Gastrocnemius medialis (tissue), 4 donors: ENCODE measurements at regions not wholly inside any gene's neighbourhood (a gene's known extent, or its start where the extent isn't known, plus 50 kb on each side); places are given as distances from the start of the nearest gene placed in this dataset.

ENCODE experiments used
- ATAC-seq, 2 donors: fragments of 150-250 bp; one replicate each; pipeline ENCODE4 v1.9.1; 2016
- DNase-seq, 2 donors: peaks; one replicate each; pipeline ENCODE4 v3.0.0-alpha.2; 2019
- H3K27ac ChIP-seq, 4 donors: fragments of 200-600 bp; sonication (generic); 1 replicate in 1 of 4; 2 replicates in 3 of 4; pipeline ENCODE4 v1.5.1; 2016 to 2018; ENCODE audit warnings: mild to moderate bottlenecking in 2 of 4, moderate library complexity in 1 of 4
- H3K27me3 ChIP-seq, 3 donors: fragments of 200-600 bp; sonication (generic) in 2 of 3; 1 replicate in 1 of 3; 2 replicates in 2 of 3; pipeline versions ENCODE4 v1.5.1 to v1.6.0; 2016 to 2019; ENCODE audit warnings: mild to moderate bottlenecking in 1 of 3, moderate library complexity in 1 of 3
- H3K36me3 ChIP-seq, 2 donors: fragments of 200-600 bp; sonication (generic) in 1 of 2; one replicate each; pipeline ENCODE4 v1.5.1; 2017 to 2018
- H3K4me1 ChIP-seq, 2 donors: fragments of 200-600 bp; sonication (generic) in 1 of 2; one replicate each; pipeline ENCODE4 v1.5.1; 2016 to 2017; ENCODE audit warnings: mild to moderate bottlenecking in 2 of 2
- H3K4me3 ChIP-seq, 4 donors: fragments of 200-600 bp; sonication (generic) in 3 of 4; 1 replicate in 1 of 4; 2 replicates in 3 of 4; pipeline ENCODE4 v1.5.1; 2016 to 2019; ENCODE audit warnings: mild to moderate bottlenecking in 2 of 4
- H3K9me3 ChIP-seq, 3 donors: fragments of 200-600 bp; sonication (generic) in 2 of 3; 1 replicate in 1 of 3; 2 replicates in 2 of 3; pipeline ENCODE4 v1.5.1; 2016 to 2019
- POLR2A ChIP-seq, 2 donors: fragments of 450-650 bp; IDR thresholded peaks; one replicate each; pipeline ENCODE4 v1.6.1; 2017; ENCODE audit warnings: antibody characterized with exemption in 2 of 2, mild to moderate bottlenecking in 2 of 2, moderate library complexity in 2 of 2
- in situ Hi-C, 4 donors: fragments of 200-750 bp; cut with MboI; loops; one replicate each; pipeline versions ENCODE4 v1.15.0 to v1.8.0; 2017; ENCODE audit warnings: low sequenced_read_pairs in 4 of 4
- intact Hi-C: fragments of 100-400 bp; cut with DNase I; formaldehyde crosslinking; loops from one replicate; pipeline ENCODE4 v1.15.1; 2023; ENCODE audit warnings: low total_unique reads
- TF ChIP-seq, protein P1 (sequence below), 5 experiments: fragments of 450-650 bp in 3 of 5; fragments of 200-600 bp in 2 of 5; sonication (generic) in 2 of 5; IDR thresholded peaks in 4 of 5; conservative IDR thresholded peaks in 1 of 5; 1 replicate in 4 of 5; 2 replicates in 1 of 5; pipeline ENCODE4 v1.5.1; 2016 to 2019; ENCODE audit warnings: antibody characterized with exemption in 5 of 5, mild to moderate bottlenecking in 3 of 5, moderate library complexity in 3 of 5

DNA sequence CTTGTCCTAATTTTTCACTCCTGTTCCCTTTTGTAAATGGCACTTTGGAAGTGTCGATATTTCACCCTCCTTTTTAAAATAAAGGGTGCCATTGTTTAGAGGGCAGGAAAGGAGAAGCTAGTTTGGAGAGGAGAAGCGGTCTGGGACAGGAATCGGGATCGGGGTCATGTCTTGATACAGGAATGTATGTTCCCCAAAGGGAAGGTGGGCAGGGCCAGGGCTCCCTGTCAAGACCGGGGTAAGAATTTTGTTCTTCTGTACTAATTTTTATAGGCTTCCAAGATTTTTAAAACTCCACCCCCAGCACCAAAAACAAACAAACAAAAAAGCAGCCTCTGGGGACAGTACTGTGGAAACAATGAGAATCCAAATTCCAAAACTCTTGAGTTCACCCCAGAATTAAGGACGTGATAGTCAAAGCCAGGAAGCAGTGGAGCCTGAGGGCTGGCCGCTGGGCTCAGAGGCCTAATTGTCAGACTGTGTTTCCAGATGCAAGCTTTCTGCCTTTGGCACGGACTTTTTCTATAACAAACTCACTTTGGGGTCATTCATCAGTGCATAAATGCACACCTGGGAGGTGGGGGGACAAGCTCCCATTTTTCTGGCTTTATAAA, 250.4 kb upstream of the SIX2 start:
- DNase-seq: no peak
- ATAC-seq: no peak

DNA sequence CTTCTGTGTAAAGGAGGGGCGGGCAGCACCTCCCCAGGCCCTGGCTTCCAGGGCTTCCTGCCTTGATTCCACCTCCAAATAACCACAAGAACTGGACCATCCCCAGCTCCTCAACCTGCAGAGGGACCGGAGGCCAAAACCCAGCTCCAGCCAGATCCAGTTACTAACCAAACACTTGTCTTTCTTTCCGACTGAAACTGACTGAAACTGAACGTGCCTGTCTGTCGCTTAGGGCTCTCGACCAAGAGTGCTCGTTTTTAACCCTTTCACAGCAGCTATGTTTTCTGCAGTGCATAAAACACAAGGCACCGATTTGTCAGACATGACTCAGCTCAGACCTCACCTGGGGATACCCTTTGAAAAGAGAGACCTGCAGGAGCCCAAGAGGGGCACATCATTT, 249.9 kb upstream of the SIX2 start:
- no peak overlapping the region for H3K4me3 ChIP-seq
- peak overlapping the region in 2 of 4 donors; percentile 29 to 52 for H3K27ac ChIP-seq
- ATAC-seq: no peak
- no peaks in the 10 kb centered on the region for H3K27me3 ChIP-seq
- H3K4me1 ChIP-seq: peaks cover 39 to 46% of the 10 kb centered on the region in 2 donors
- in situ Hi-C loops: no loop called here
- TF ChIP-seq, protein P1, sequence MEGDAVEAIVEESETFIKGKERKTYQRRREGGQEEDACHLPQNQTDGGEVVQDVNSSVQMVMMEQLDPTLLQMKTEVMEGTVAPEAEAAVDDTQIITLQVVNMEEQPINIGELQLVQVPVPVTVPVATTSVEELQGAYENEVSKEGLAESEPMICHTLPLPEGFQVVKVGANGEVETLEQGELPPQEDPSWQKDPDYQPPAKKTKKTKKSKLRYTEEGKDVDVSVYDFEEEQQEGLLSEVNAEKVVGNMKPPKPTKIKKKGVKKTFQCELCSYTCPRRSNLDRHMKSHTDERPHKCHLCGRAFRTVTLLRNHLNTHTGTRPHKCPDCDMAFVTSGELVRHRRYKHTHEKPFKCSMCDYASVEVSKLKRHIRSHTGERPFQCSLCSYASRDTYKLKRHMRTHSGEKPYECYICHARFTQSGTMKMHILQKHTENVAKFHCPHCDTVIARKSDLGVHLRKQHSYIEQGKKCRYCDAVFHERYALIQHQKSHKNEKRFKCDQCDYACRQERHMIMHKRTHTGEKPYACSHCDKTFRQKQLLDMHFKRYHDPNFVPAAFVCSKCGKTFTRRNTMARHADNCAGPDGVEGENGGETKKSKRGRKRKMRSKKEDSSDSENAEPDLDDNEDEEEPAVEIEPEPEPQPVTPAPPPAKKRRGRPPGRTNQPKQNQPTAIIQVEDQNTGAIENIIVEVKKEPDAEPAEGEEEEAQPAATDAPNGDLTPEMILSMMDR (IDR thresholded peaks at IDR 0.05 in 4 of 5, conservative IDR thresholded peaks at IDR 0.05 in 1 of 5): no peak
- no peak for TF ChIP-seq POLR2A (IDR thresholded peaks at IDR 0.05)
- H3K9me3 ChIP-seq: no peaks in the 10 kb centered on the region
- intact Hi-C loops: no loop called here
- no peaks in the 10 kb centered on the region for H3K36me3 ChIP-seq
- no peak for DNase-seq

More for the DNA sequence above, 250.4 kb upstream of the SIX2 start:
- no peaks in the 10 kb centered on the region for H3K9me3 ChIP-seq
- in situ Hi-C loops (no loop called here), intact Hi-C loops (no loop called here)
- H3K4me3 ChIP-seq: no peak overlapping the region
- no peaks in the 10 kb centered on the region for H3K27me3 ChIP-seq
- TF ChIP-seq POLR2A (IDR thresholded peaks at IDR 0.05): no peak
- TF ChIP-seq, protein P1 (IDR thresholded peaks at IDR 0.05 in 4 of 5, conservative IDR thresholded peaks at IDR 0.05 in 1 of 5): no peak
- H3K36me3 ChIP-seq: no peaks in the 10 kb centered on the region
- peak overlapping the region in 2 of 4 donors; percentile 29 to 52 for H3K27ac ChIP-seq
- peaks cover 39 to 46% of the 10 kb centered on the region in 2 donors for H3K4me1 ChIP-seq

DNA sequence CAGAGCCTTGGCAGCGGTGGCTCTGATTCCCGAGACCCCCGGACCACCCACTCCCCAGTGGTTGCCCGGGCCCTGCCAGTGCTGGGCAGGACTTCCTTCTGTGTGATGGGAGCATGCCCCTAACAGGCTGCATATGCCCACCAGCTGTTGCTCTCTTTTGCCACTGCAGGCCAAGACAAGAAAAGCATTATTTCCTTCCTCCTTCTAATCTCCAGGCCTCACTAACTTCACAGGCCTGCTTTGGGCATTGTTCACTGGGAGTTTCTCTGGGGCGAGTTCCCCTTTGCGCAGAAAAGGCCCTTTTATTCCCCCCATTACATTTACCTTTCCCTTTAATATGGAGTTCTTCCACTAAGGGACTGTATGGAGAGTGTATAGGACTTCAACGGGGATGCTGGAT, 249.1 kb upstream of the SIX2 start:
- Histone ChIP-seq H3K27me3 (no peaks in the 10 kb centered on the region), H3K9me3 (no peaks in the 10 kb centered on the region), H3K27ac (no peak overlapping the region), H3K36me3 (no peaks in the 10 kb centered on the region), H3K4me1 (peaks cover 39 to 46% of the 10 kb centered on the region in 2 donors), H3K4me3 (no peak overlapping the region)
- intact Hi-C loops: no loop called here
- DNase-seq (no peak), ATAC-seq (no peak)
- in situ Hi-C loops: no loop called here
- TF ChIP-seq POLR2A (IDR thresholded peaks at IDR 0.05): no peak

DNA sequence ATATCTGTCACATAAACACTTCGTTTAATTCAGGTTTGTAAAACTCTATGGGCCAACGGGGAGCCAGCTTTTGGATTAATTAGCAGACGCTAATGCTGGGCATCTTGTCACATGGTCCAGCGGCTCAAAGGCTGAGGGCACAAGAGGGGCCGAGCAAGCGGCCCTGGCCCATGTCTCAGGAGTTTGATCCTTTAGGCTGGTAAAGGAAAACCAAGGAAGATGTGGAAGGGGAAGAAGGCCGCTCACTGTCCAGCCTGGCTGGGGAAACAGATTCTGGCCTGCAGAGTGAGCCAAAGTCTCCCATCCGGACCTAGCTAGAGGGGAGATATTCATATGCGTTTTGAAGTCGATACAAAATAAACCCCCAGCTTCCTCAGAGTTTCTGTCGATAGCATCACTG, 248.6 kb upstream of the SIX2 start:
- Histone ChIP-seq H3K4me1 (peaks cover 39 to 46% of the 10 kb centered on the region in 2 donors), H3K27ac (no peak overlapping the region), H3K36me3 (no peaks in the 10 kb centered on the region), H3K9me3 (no peaks in the 10 kb centered on the region), H3K27me3 (no peaks in the 10 kb centered on the region), H3K4me3 (no peak overlapping the region)
- intact Hi-C loops (loop anchor here (2.0 kb wide), 1 partner anchor 19 kb away; no protein-coding TSS in a partner anchor), in situ Hi-C loops (no loop called here)
- no peak for TF ChIP-seq POLR2A (IDR thresholded peaks at IDR 0.05)
- TF ChIP-seq, protein P1 (IDR thresholded peaks at IDR 0.05 in 4 of 5, conservative IDR thresholded peaks at IDR 0.05 in 1 of 5): no peak
- DNase-seq (no peak), ATAC-seq (no peak)

DNA sequence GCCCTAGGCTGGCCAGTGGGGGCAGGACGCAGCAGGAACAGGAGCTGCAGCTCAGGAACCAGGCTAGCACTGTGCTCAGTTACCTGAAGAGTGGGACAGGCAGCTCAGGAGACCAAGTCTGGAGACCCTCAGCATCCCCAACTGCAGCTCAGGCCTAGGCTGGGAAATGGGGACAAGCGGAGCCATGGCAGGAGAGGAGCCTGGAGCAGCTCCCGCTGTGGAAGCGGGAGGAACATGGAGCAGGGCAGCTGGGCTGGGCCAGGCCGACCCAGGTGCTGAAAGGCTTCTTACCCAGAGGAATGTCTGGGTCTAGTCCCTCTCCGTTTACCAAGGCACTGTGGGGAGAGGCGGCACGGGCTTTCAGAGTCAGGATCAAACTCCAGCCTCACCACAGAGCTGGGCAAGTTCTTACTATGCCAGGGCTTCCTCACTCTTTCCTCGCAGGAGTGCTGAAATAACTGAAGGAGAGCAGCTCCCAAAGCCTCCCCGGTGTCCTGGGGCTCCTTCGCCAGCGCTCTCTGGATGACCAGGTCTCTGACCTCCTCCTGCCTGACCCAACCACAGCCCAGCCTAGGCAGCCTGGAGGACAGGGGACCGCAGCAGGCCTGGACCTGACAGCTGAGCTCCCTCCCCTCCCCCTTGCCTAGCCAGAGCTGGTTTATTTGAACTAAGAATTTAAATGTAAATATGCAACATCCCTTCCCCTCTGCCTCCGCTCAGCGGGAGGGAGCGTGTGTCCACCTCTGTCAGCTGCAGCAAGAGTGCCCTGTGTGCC, 247.8 kb upstream of the SIX2 start:
- in situ Hi-C loops (no loop called here), intact Hi-C loops (loop anchor here (2.0 kb wide), 1 partner anchor 18 kb away; no protein-coding TSS in a partner anchor)
- no peaks in the 10 kb centered on the region for H3K27me3 ChIP-seq
- peak overlapping the region; percentile 49 to 77 (median 70) for H3K27ac ChIP-seq
- ATAC-seq (peak in 1 of 2 donors; percentile 5), DNase-seq (no peak)
- no peak overlapping the region for H3K4me3 ChIP-seq
- no peaks in the 10 kb centered on the region for H3K36me3 ChIP-seq
- H3K4me1 ChIP-seq: peaks cover 39 to 46% of the 10 kb centered on the region in 2 donors
- H3K9me3 ChIP-seq: no peaks in the 10 kb centered on the region
- TF ChIP-seq, protein P1 (IDR thresholded peaks at IDR 0.05 in 4 of 5, conservative IDR thresholded peaks at IDR 0.05 in 1 of 5): peak in 1 of 5 experiments; percentile 30
- TF ChIP-seq POLR2A (IDR thresholded peaks at IDR 0.05): no peak
